CD4-positive, alpha-beta T cell (primary cell): ENCODE measurements at regions not wholly inside any gene's neighbourhood (a gene's known extent, or its start where the extent isn't known, plus 50 kb on each side); places are given as distances from the start of the nearest gene placed in this dataset.

Experiments
- ATAC-seq: fragments of 200-7000 bp; cut with Tn5 transposase; one replicate; pipeline ENCODE4 v1.10.0; 2022; ENCODE audit warnings: mild to moderate bottlenecking; ENCODE audit not compliant: poor library complexity
- CTCF ChIA-PET: fragments of 350-600 bp; sonication (Branson Sonifier 250); formaldehyde crosslinking; loops from one replicate; lab custom pipeline; 2021; ENCODE audit warnings: antibody characterized with exemption, inconsistent platforms; lab: Charles Lee
- POLR2A ChIA-PET: fragments of 350-600 bp; sonication (Branson Sonifier 250); formaldehyde crosslinking; loops from one replicate; lab custom pipeline; 2021; ENCODE audit warnings: antibody characterized with exemption, inconsistent platforms; lab: Charles Lee
- DNase-seq, 14 experiments: peaks; one replicate each; pipeline ENCODE4 v3.0.0-alpha.2; 2013 to 2020; ENCODE audit warnings: mixed read lengths in 2 of 14
- H3K27ac ChIP-seq, 2 donors: one replicate each; pipeline versions ENCODE4 v1.5.1 to v1.7.0; 2013; ENCODE audit warnings: low read length in 2 of 2, low read depth in 1 of 2, mild to moderate bottlenecking in 1 of 2
- H3K27me3 ChIP-seq, 2 experiments: 1 replicate in 1 of 2; 2 replicates in 1 of 2; pipeline versions ENCODE4 v1.6.1 to v1.7.0; 2013; ENCODE audit warnings: low read length in 2 of 2, control low read depth in 1 of 2, mild to moderate bottlenecking in 1 of 2, moderate library complexity in 1 of 2; ENCODE audit not compliant: insufficient read depth in 2 of 2, control insufficient read depth in 1 of 2
- H3K36me3 ChIP-seq: one replicate; pipeline ENCODE4 v1.6.1; 2013; ENCODE audit warnings: low read length, control low read depth; ENCODE audit not compliant: insufficient read depth
- H3K4me1 ChIP-seq: one replicate; pipeline ENCODE4 v1.6.1; 2013; ENCODE audit warnings: low read length, control low read depth; ENCODE audit not compliant: insufficient read depth
- H3K4me3 ChIP-seq: one replicate; pipeline ENCODE4 v1.5.1; 2013; ENCODE audit warnings: mild to moderate bottlenecking, low read length, moderate library complexity
- H3K9me3 ChIP-seq, 2 experiments: 1 replicate in 1 of 2; 2 replicates in 1 of 2; pipeline versions ENCODE4 v1.6.1 to v1.7.0; 2013; ENCODE audit warnings: low read length in 2 of 2, mild to moderate bottlenecking in 2 of 2, control low read depth in 1 of 2, moderate library complexity in 1 of 2; ENCODE audit not compliant: control insufficient read depth in 1 of 2, insufficient read depth in 1 of 2
- H3K27ac Mint-ChIP-seq: one replicate; pipeline ENCODE4 v1.8.0; 2020; ENCODE audit warnings: mixed read lengths
- H3K27me3 Mint-ChIP-seq: one replicate; pipeline ENCODE4 v1.8.0; 2021; ENCODE audit warnings: mixed read lengths
- H3K36me3 Mint-ChIP-seq: one replicate; pipeline ENCODE4 v1.8.0; 2021; ENCODE audit warnings: low read depth, mixed read lengths
- H3K4me1 Mint-ChIP-seq: one replicate; pipeline ENCODE4 v1.8.0; 2021; ENCODE audit warnings: low read depth, mixed read lengths
- H3K4me3 Mint-ChIP-seq: one replicate; pipeline ENCODE4 v1.8.0; 2020; ENCODE audit warnings: mild to moderate bottlenecking, mixed read lengths
- H3K9me3 Mint-ChIP-seq: one replicate; pipeline ENCODE4 v1.8.0; 2020; ENCODE audit warnings: mixed read lengths
- intact Hi-C, 2 experiments: fragments of 100-400 bp; cut with DNase I in 1 of 2; cut with micrococcal nuclease in 1 of 2; formaldehyde crosslinking; loops; one replicate each; pipeline versions ENCODE4 v1.15.1 to v1.9.0; 2023 to 2025; cut with DNase I, micrococcal nuclease
- TF ChIP-seq, protein P1 (sequence below): fragments of 200-600 bp; IDR thresholded peaks from one replicate; pipeline ENCODE4 v1.8.0; 2022; ENCODE audit warnings: antibody characterized with exemption, mild to moderate bottlenecking

DNA sequence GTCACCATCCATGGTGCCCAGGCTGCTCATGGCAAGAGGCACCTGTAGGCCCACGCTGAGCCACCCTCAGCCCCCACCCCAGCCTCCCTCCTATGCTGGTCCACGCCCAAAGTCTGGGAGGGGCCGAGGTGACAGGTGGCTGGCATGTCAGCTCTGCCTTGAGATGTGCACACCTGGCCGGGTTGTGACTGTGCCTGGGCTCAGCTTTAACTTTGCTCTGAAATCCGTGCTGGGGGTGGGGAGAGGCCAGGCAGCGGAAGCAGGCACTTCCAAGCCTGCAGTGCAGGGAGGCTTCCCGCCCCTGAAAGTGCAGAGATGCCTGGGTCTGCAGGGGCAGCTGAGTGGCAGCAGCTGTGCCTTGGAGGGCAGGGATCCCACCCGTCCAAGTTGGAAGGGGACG lies 1124.8 kb downstream of the SI start:
- DNase-seq (no peak), ATAC-seq (no peak)
- no peaks in the 10 kb centered on the region for H3K36me3 Mint-ChIP-seq
- Histone ChIP-seq H3K4me3 (no peak overlapping the region), H3K27ac (no peak overlapping the region), H3K36me3 (no peaks in the 10 kb centered on the region), H3K4me1 (no peaks in the 10 kb centered on the region), H3K9me3 (peaks cover 0 to 13% of the 10 kb centered on the region in 2 experiments), H3K27me3 (no peaks in the 10 kb centered on the region)
- H3K4me1 Mint-ChIP-seq, result no peaks in the 10 kb centered on the region
- no peak overlapping the region for H3K27ac Mint-ChIP-seq
- H3K4me3 Mint-ChIP-seq, result no peak overlapping the region
- intact Hi-C loops, result no loop called here
- TF ChIP-seq, protein P1, sequence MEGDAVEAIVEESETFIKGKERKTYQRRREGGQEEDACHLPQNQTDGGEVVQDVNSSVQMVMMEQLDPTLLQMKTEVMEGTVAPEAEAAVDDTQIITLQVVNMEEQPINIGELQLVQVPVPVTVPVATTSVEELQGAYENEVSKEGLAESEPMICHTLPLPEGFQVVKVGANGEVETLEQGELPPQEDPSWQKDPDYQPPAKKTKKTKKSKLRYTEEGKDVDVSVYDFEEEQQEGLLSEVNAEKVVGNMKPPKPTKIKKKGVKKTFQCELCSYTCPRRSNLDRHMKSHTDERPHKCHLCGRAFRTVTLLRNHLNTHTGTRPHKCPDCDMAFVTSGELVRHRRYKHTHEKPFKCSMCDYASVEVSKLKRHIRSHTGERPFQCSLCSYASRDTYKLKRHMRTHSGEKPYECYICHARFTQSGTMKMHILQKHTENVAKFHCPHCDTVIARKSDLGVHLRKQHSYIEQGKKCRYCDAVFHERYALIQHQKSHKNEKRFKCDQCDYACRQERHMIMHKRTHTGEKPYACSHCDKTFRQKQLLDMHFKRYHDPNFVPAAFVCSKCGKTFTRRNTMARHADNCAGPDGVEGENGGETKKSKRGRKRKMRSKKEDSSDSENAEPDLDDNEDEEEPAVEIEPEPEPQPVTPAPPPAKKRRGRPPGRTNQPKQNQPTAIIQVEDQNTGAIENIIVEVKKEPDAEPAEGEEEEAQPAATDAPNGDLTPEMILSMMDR, result no peak
- POLR2A ChIA-PET, result no interaction called here
- peaks cover 9% of the 10 kb centered on the region for H3K9me3 Mint-ChIP-seq
- H3K27me3 Mint-ChIP-seq, result no peaks in the 10 kb centered on the region
- CTCF ChIA-PET, result no interaction called here

DNA sequence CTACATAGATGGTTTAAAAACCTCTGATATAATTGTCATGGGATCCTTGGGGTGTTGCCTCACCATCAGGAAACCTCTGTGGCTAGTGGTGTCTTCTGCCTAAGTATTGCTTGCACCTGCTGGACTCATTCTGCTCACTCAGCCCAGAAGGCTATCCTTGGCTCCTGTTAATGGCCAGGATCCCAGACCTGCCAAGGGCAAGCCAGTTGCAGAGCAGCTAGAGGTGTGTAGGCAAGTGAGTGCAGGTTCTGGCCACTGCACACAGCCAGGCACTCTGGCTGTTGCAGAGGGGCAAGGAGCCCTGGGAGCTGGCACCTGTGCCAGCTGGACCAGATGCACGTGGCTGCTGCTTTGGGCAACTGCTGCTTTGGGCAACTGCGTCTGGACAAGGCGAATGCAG lies 1125.8 kb downstream of the SI start:
- Mint-ChIP-seq H3K27ac (no peak overlapping the region), H3K4me3 (no peak overlapping the region), H3K36me3 (no peaks in the 10 kb centered on the region), H3K4me1 (no peaks in the 10 kb centered on the region), H3K27me3 (no peaks in the 10 kb centered on the region), H3K9me3 (peaks cover 7% of the 10 kb centered on the region)
- TF ChIP-seq, protein P1, result no peak
- peaks cover 0 to 13% of the 10 kb centered on the region in 2 experiments for H3K9me3 ChIP-seq
- intact Hi-C loops, result no loop called here
- POLR2A ChIA-PET, result no interaction called here
- CTCF ChIA-PET, result no interaction called here
- H3K4me3 ChIP-seq, result no peak overlapping the region
- DNase-seq (no peak), ATAC-seq (no peak)
- no peaks in the 10 kb centered on the region for H3K4me1 ChIP-seq
- H3K27me3 ChIP-seq, result no peaks in the 10 kb centered on the region
- no peak overlapping the region for H3K27ac ChIP-seq
- H3K36me3 ChIP-seq, result no peaks in the 10 kb centered on the region

DNA sequence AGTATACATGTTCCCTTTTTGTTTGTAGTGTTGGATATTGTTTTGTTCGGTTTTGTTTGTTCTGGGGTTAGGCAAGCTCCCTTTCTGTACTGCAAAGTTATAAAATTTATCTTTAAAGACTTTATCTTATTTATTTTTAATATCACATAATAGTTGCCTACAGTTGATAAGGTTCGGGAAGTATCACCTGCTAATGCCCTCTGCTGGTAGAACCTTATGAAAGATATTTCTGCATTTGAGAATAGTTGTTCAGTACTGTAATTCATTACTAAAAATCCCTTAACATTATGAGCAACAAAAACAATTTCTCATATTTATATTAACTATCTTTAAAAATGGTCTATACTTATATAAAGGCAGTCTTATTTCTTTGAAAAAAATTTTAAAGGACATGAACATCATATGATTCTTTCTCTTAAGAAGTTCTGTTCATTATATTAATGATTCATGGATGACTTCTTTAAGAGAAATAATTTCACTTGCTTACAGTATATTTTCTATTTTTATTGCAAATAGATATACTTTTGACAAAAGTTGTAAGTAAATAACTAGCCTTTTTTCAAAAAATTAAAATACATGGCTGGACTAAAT lies 1126.8 kb downstream of the SI start:
- no peak overlapping the region for H3K27ac Mint-ChIP-seq
- no peaks in the 10 kb centered on the region for H3K27me3 ChIP-seq
- peaks cover 7% of the 10 kb centered on the region for H3K9me3 Mint-ChIP-seq
- DNase-seq (no peak), ATAC-seq (no peak)
- no peak overlapping the region for H3K4me3 Mint-ChIP-seq
- H3K36me3 Mint-ChIP-seq, result no peaks in the 10 kb centered on the region
- H3K4me1 Mint-ChIP-seq, result no peaks in the 10 kb centered on the region
- no peak overlapping the region for H3K27ac ChIP-seq
- H3K36me3 ChIP-seq, result no peaks in the 10 kb centered on the region
- H3K4me3 ChIP-seq, result no peak overlapping the region
- H3K27me3 Mint-ChIP-seq, result no peaks in the 10 kb centered on the region
- ChIA-PET CTCF (no interaction called here), POLR2A (no interaction called here)
- H3K9me3 ChIP-seq, result peaks cover 0 to 13% of the 10 kb centered on the region in 2 experiments
- TF ChIP-seq, protein P1, result no peak
- intact Hi-C loops, result no loop called here
- no peaks in the 10 kb centered on the region for H3K4me1 ChIP-seq
